HG02642 (cell line): ENCODE measurements at regions not wholly inside any gene's neighbourhood (a gene's known extent, or its start where the extent isn't known, plus 50 kb on each side); places are given as distances from the start of the nearest gene placed in this dataset.
"Not testable (repeated sequence)": the region's sequence is repeated elsewhere in the genome, so short reads cannot be mapped to it uniquely, and the experiment has no call there.

Source experiments
- ATAC-seq: cut with Tn5 transposase; IDR thresholded peaks from one replicate; pipeline ENCODE4 v1.9.1; 2021; ENCODE audit warnings: mild to moderate bottlenecking; ENCODE audit not compliant: unreplicated experiment, poor library complexity

DNA sequence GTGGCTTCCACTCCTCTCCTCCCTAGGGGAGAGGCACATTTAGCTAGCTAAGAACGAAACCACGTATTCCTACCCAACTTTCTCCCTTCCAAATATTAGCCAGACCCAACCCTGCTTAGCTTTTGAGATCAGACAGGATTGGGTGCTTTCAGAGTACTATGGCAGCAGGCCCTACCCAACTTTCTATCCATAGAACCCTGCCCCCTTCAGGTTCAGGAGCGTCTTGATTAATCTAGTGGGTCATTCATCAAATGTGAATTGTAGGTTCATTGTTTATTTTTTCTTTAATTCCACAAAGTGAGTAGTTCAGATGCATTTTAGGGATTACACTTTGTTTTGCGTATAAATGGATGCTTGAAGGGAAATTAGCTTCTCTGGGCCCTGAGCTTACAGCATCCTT lies 188.3 kb downstream of the MIB1 start:
- no peak for ATAC-seq

DNA sequence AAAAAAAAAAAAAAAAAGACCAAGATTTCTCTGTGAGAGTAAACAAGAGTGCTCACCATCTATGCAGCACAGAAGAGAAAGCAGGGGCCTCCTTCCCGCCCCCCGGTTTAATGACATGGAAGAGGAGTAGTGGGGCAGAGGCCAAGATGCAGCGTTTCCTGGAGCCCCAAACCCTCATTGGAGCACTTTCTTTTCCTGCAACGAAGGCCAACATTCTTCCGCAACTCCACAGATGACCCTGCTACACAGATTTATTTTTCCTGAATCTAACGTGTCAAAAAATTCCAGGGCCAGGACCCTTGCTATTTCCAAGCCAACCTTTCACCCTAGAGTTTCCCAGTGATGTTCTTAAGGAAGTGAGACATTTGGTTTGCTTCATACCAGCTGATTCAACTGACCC lies 189.6 kb downstream of the MIB1 start:
- ATAC-seq: no peak

- no peak for ATAC-seq
Measured at GRCh38 chr18:21933931-21934765, 193.6 kb downstream of the MIB1 start.

- ATAC-seq: no peak
Measured at GRCh38 chr18:21934766-21935015, 194.1 kb downstream of the MIB1 start.

DNA sequence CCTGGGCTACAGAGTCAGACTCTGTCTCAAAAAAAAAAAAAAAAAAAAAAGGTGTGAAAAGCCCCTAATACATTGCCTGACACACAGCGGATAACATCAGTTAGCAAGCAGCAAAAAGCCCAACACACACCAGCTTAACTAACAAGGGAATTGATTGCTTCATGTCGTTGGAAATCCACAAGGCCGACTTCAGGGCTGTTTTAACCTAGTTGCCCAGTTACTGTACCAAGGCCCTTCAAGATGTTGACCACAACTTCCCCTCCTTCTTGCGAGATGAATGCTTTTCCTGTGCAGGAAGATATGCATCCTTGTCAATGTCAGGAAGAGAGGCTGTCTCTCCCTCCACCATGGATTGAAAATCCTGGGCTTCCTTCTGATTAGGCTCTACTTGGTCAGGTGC lies 202.9 kb downstream of the MIB1 start:
- no peak for ATAC-seq

- no peak for ATAC-seq
Measured at GRCh38 chr18:21949326-21950015, 208.9 kb downstream of the MIB1 start.

DNA sequence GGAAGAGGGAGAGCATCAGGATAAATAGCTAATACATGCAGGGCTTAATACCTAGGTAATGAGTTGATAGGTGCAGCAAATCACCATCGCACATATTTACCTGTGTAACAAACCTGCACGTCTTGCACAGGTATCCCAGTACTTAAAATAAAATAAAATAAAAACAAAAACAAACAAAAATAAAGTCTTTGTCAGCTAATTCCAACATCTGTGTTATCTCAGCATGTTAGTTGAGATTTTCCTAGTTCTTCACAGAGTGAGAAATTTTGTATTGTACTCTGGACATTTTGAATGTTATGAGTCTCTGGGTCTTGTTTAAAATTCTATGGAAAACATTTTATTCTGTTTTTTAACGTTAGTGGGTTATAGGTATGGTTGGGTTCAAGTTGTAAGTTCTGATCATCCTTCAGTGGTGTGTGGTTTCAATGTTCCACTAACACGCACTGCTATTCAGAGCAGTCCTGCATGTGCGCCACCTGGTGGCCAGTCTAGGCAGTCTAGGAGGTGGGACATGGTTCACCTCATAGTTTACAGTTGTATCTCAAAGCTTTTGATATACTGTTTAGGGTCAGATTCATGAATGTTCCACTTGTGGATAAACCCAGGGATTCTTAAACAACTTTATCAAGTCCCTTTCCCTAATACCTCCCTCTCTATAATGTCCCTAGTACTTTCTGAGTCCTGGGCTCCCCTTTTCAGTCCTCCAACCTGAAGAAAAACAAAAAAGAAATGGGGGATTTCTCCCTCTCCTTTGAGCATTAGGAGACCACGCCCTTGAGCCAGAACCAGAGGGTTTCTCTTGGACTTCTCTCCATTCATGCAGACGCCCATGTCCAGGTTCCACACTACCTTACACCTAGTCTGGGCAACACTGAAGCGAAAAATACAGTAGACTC lies 213.4 kb upstream of the GATA6 start:
- peak; percentile 97 for ATAC-seq

- ATAC-seq: no peak
Measured at GRCh38 chr18:21958263-21958662, 211.1 kb upstream of the GATA6 start.

GRCh38 chr18:21958707-21959450 lies 210.5 kb upstream of the GATA6 start:
- no peak for ATAC-seq

DNA sequence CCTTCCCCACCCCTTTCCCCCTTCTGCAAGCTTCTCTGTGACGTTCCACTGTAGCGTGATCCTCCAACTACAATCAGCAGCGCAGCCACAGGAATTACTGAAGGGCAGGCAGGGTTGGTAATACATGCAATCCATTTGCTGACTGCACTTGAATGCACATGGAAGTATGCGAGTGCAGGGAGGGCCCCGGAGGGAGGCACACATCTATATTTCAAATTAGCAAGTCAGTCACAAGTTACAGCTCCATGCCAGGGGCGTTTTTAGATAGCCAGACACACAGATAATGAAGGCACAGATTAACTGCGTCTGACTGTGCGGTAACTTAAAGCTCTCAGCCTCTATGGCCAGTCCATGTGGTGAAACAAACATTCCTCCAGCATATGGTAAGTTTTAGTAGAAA lies 209.2 kb upstream of the GATA6 start:
- no peak for ATAC-seq

- no peak for ATAC-seq
Measured at GRCh38 chr18:21963336-21963735, 206.1 kb upstream of the GATA6 start.

DNA sequence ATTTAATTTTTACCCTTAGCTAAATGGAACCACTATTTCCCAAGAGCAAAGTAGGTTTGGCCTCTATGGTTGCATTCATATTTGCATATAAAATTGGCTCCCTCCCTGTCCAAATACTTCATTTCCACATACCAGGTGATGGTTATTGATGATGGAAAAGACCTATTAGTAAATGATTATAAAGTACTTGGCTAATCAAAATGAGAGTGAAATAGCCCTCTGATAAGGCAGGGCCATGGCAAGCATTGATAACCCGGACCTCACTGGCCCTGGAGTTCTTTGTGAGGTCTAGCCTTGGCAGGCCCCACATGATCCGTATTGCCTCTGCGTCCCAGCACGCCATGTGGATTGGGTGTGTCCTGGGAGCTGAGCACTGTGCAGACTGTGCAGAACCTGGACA lies 201.1 kb upstream of the GATA6 start:
- ATAC-seq: no peak

- no peak for ATAC-seq
Measured at GRCh38 chr18:21972281-21972680, 197.1 kb upstream of the GATA6 start.

DNA sequence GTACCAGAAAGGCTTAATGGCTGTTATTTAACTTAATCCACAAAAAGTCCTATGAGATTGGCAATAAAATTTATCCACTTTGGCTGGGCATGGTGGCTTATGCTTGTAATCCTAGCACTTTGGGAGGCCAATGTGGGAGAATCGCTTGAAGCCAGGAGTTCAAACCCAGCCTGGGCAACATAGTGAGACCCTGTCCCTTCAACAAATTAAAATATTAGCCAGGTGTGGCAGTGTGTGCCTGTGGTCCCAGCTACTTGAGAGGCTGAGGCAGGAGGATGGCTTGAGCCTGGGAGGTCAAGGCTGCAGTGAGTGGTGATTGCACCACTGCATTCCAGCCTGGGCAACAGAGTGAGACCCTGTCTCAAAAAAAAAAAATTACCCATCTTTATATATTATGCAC lies 193.4 kb upstream of the GATA6 start:
- not testable (repeated sequence) for ATAC-seq

GRCh38 chr18:21978546-21979170 lies 190.7 kb upstream of the GATA6 start:
- ATAC-seq: no peak

GRCh38 chr18:21979171-21979560 lies 190.2 kb upstream of the GATA6 start:
- ATAC-seq: no peak

GRCh38 chr18:21979759-21980158 lies 189.6 kb upstream of the GATA6 start:
- no peak for ATAC-seq

GRCh38 chr18:21980744-21981143 lies 188.6 kb upstream of the GATA6 start:
- ATAC-seq: no peak

GRCh38 chr18:21981489-21981888 lies 187.9 kb upstream of the GATA6 start:
- not testable (repeated sequence) for ATAC-seq

- no peak for ATAC-seq
Measured at GRCh38 chr18:21991081-21991534, 178.3 kb upstream of the GATA6 start.
